Keratinocyte (primary cell): ENCODE measurements at regions not wholly inside any gene's neighbourhood (a gene's known extent, or its start where the extent isn't known, plus 50 kb on each side); places are given as distances from the start of the nearest gene placed in this dataset.

Experiments used
- DNase-seq: peaks from one replicate; pipeline ENCODE4 v3.0.0-alpha.2; 2011; ENCODE audit warnings: low read depth, missing footprints, low spot score
- FAIRE-seq: peaks from 2 replicates; lab custom pipeline; 2011; peaks lifted over from hg19 to GRCh38; lab: Jason Lieb, UNC
- H2AFZ ChIP-seq: 2 replicates; pipeline ENCODE4 v1.6.0; 2012; ENCODE audit warnings: low read length, control low read depth, inconsistent platforms; ENCODE audit not compliant: control insufficient read depth
- H3K27ac ChIP-seq: 2 replicates; pipeline ENCODE4 v1.5.1; 2011; ENCODE audit warnings: low read length; ENCODE audit not compliant: control insufficient read depth, insufficient read depth
- H3K27me3 ChIP-seq: 3 replicates; pipeline ENCODE4 v1.6.0; 2011; ENCODE audit warnings: low read length; ENCODE audit not compliant: control insufficient read depth, insufficient read depth; ENCODE audit errors: extremely low read depth
- H3K36me3 ChIP-seq, 2 experiments: 2 replicates in 1 of 2; 3 replicates in 1 of 2; pipeline ENCODE4 v1.5.1; 2011; ENCODE audit warnings: low read length in 2 of 2, mild to moderate bottlenecking in 1 of 2; ENCODE audit not compliant: control insufficient read depth in 2 of 2, insufficient read depth in 2 of 2; ENCODE audit errors: extremely low read depth in 1 of 2
- H3K4me1 ChIP-seq: 3 replicates; pipeline ENCODE4 v1.5.1; 2011; ENCODE audit warnings: low read length; ENCODE audit not compliant: control insufficient read depth, insufficient read depth; ENCODE audit errors: extremely low read depth
- H3K4me2 ChIP-seq: 3 replicates; pipeline ENCODE4 v1.6.0; 2011; ENCODE audit warnings: low read depth, low read length; ENCODE audit not compliant: control insufficient read depth, insufficient read depth; ENCODE audit errors: extremely low read depth
- H3K4me3 ChIP-seq, 3 experiments: fragments of 200-600 bp in 1 of 3; sonication (generic) in 1 of 3; 2 replicates in 2 of 3; 3 replicates in 1 of 3; pipeline ENCODE4 v1.5.1; 2011 to 2016; ENCODE audit warnings: low read length in 3 of 3, mild to moderate bottlenecking in 3 of 3, control low read depth in 2 of 3, inconsistent platforms in 1 of 3, low read depth in 1 of 3, mixed read lengths in 1 of 3, mixed run types in 1 of 3, moderate library complexity in 1 of 3; ENCODE audit not compliant: control insufficient read depth in 2 of 3, insufficient read depth in 2 of 3; ENCODE audit errors: extremely low read depth in 1 of 3
- H3K79me2 ChIP-seq: 2 replicates; pipeline ENCODE4 v1.6.0; 2012; ENCODE audit warnings: low read length; ENCODE audit not compliant: control insufficient read depth, insufficient read depth
- H3K9ac ChIP-seq: 3 replicates; pipeline ENCODE4 v1.6.0; 2011; ENCODE audit warnings: low read length; ENCODE audit not compliant: control insufficient read depth, insufficient read depth; ENCODE audit errors: extremely low read depth
- H3K9me1 ChIP-seq: 3 replicates; pipeline ENCODE4 v1.6.0; 2011; ENCODE audit warnings: low read length; ENCODE audit not compliant: control insufficient read depth, insufficient read depth; ENCODE audit errors: extremely low read depth
- H3K9me3 ChIP-seq: 2 replicates; pipeline ENCODE4 v1.5.1; 2012; ENCODE audit warnings: low read depth, low read length; ENCODE audit not compliant: control insufficient read depth
- H4K20me1 ChIP-seq: 3 replicates; pipeline ENCODE4 v1.6.0; 2011; ENCODE audit warnings: low read length; ENCODE audit not compliant: control insufficient read depth, insufficient read depth; ENCODE audit errors: extremely low read depth
- EZH2 ChIP-seq: IDR thresholded peaks from one replicate; pipeline ENCODE4 v1.6.1; 2012; ENCODE audit warnings: inconsistent platforms, mild to moderate bottlenecking, low read length, moderate library complexity
- dilution Hi-C: fragments of 300-500 bp; cut with MboI; formaldehyde crosslinking; loops from one replicate; pipeline ENCODE4 v1.7.0; 2020; ENCODE audit warnings: low sequenced_read_pairs; ENCODE audit not compliant: extremely low pct_ligation_motif_present
- TF ChIP-seq, protein P1 (sequence below), 3 experiments: IDR thresholded peaks in 1 of 3; conservative IDR thresholded peaks in 1 of 3; optimal IDR thresholded peaks in 1 of 3; 2 replicates in 2 of 3; 3 replicates in 1 of 3; pipeline versions ENCODE3 to v1.5.1; 2011; ENCODE audit warnings: low read length in 3 of 3, mild to moderate bottlenecking in 3 of 3, moderate library complexity in 2 of 3, control low read depth in 1 of 3, inconsistent platforms in 1 of 3; ENCODE audit not compliant: insufficient read depth in 2 of 3; ENCODE audit errors: extremely low read depth in 1 of 3

- Histone ChIP-seq H3K9ac (no peak overlapping the region), H4K20me1 (no peaks in the 10 kb centered on the region), H3K4me3 (no peak overlapping the region), H3K27me3 (no peaks in the 10 kb centered on the region), H3K9me1 (no peaks in the 10 kb centered on the region), H3K27ac (no peak overlapping the region), H3K36me3 (no peaks in the 10 kb centered on the region), H3K4me2 (peak overlapping the region; percentile 28), H3K4me1 (peaks cover 6% of the 10 kb centered on the region), H3K9me3 (no peaks in the 10 kb centered on the region), H2AFZ (no peak overlapping the region), H3K79me2 (no peaks in the 10 kb centered on the region)
- no peak for TF ChIP-seq EZH2
- TF ChIP-seq, protein P1, sequence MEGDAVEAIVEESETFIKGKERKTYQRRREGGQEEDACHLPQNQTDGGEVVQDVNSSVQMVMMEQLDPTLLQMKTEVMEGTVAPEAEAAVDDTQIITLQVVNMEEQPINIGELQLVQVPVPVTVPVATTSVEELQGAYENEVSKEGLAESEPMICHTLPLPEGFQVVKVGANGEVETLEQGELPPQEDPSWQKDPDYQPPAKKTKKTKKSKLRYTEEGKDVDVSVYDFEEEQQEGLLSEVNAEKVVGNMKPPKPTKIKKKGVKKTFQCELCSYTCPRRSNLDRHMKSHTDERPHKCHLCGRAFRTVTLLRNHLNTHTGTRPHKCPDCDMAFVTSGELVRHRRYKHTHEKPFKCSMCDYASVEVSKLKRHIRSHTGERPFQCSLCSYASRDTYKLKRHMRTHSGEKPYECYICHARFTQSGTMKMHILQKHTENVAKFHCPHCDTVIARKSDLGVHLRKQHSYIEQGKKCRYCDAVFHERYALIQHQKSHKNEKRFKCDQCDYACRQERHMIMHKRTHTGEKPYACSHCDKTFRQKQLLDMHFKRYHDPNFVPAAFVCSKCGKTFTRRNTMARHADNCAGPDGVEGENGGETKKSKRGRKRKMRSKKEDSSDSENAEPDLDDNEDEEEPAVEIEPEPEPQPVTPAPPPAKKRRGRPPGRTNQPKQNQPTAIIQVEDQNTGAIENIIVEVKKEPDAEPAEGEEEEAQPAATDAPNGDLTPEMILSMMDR (optimal IDR thresholded peaks at IDR 0.05 in 1 of 3, IDR thresholded peaks at IDR 0.05 in 1 of 3, conservative IDR thresholded peaks at IDR 0.05 in 1 of 3; ENCODE audit: extremely low read depth in 1 of 3, insufficient read depth in 2 of 3, low read length in 3 of 3), result no peak
- FAIRE-seq, result peak; percentile 88
- peak; percentile 15 for DNase-seq
- dilution Hi-C loops, result no loop called here
Measured at GRCh38 chr13:30002577-30002976, 152.2 kb upstream of the UBL3 start.

DNA sequence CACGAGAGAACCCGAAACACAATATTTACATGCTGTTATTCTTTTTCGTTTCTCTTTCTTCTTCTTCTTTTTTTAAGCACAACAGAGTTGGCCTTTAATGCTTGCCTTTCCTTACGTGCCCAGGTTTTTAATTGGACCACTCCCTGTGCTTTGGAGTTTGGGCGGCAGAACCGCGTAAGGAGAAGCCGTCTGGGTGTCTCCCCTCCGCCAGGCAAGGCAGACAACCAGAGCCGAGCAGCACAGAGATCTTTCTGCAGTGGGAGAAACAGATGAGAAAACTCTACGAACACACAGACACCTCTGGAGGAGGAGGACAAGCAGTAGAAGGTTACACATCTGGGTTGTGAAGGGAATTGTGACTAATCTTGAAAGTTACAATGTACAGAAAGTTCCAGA is 150.0 kb upstream of the UBL3 start:
- H3K27me3 ChIP-seq, result no peaks in the 10 kb centered on the region
- H3K4me2 ChIP-seq, result no peak overlapping the region
- H3K4me3 ChIP-seq, result no peak overlapping the region
- dilution Hi-C loops, result no loop called here
- TF ChIP-seq, protein P1 (optimal IDR thresholded peaks at IDR 0.05 in 1 of 3, IDR thresholded peaks at IDR 0.05 in 1 of 3, conservative IDR thresholded peaks at IDR 0.05 in 1 of 3; ENCODE audit: extremely low read depth in 1 of 3, insufficient read depth in 2 of 3, low read length in 3 of 3), result no peak
- TF ChIP-seq EZH2, result no peak
- DNase-seq, result no peak
- FAIRE-seq, result no peak
- H3K79me2 ChIP-seq, result no peaks in the 10 kb centered on the region
- H4K20me1 ChIP-seq, result no peaks in the 10 kb centered on the region
- no peaks in the 10 kb centered on the region for H3K9me1 ChIP-seq
- no peaks in the 10 kb centered on the region for H3K9me3 ChIP-seq
- no peak overlapping the region for H3K27ac ChIP-seq
- peaks cover 6% of the 10 kb centered on the region for H3K4me1 ChIP-seq
- no peaks in the 10 kb centered on the region for H3K36me3 ChIP-seq
- no peak overlapping the region for H2AFZ ChIP-seq
- no peak overlapping the region for H3K9ac ChIP-seq
